ENCODE measurements at regions not wholly inside any gene's neighbourhood (a gene's known extent, or its start where the extent isn't known, plus 50 kb on each side); places are given as distances from the start of the nearest gene placed in this dataset.

DNA sequence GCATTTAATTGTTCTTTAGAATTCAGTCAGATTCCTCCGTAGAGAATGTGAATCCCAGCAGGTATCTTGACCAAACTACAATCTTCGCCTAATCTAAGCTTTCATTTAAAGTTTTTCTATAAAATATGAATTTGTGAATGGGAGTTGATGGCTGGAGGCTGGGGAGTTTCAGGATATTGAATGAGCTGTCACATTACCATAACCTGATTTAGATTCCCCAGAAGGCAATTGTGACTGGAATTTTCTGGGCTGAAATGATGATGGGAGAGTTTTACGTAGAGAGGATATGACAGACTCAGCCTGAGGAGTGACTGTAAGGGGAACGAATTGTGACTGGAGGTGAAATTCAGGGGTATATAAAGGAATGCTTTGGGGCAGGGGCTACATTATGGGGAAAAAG is 411.7 kb upstream of the FZD8 start:
- TF ChIP-seq, protein P1, sequence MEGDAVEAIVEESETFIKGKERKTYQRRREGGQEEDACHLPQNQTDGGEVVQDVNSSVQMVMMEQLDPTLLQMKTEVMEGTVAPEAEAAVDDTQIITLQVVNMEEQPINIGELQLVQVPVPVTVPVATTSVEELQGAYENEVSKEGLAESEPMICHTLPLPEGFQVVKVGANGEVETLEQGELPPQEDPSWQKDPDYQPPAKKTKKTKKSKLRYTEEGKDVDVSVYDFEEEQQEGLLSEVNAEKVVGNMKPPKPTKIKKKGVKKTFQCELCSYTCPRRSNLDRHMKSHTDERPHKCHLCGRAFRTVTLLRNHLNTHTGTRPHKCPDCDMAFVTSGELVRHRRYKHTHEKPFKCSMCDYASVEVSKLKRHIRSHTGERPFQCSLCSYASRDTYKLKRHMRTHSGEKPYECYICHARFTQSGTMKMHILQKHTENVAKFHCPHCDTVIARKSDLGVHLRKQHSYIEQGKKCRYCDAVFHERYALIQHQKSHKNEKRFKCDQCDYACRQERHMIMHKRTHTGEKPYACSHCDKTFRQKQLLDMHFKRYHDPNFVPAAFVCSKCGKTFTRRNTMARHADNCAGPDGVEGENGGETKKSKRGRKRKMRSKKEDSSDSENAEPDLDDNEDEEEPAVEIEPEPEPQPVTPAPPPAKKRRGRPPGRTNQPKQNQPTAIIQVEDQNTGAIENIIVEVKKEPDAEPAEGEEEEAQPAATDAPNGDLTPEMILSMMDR (IDR thresholded peaks at IDR 0.05), result no peak
- H3K4me3 ChIP-seq, result no peak overlapping the region
- no peaks in the 10 kb centered on the region for H3K4me1 ChIP-seq
- no peak for DNase-seq (ENCODE audit: low spot score in 2 of 2)
- no peaks in the 10 kb centered on the region for H3K9me3 ChIP-seq
- H3K27ac ChIP-seq, result no peak overlapping the region
- H3K27me3 ChIP-seq, result no peaks in the 10 kb centered on the region
- intact Hi-C loops (cut with DNase I), result no loop called here
- H3K36me3 ChIP-seq, result no peaks in the 10 kb centered on the region

GRCh38 chr10:36053271-36053670 is 411.2 kb upstream of the FZD8 start:
- intact Hi-C loops (cut with DNase I), result no loop called here
- no peaks in the 10 kb centered on the region for H3K9me3 ChIP-seq
- DNase-seq (ENCODE audit: low spot score in 2 of 2), result no peak
- H3K4me3 ChIP-seq, result no peak overlapping the region
- H3K4me1 ChIP-seq, result no peaks in the 10 kb centered on the region
- no peak overlapping the region for H3K27ac ChIP-seq
- TF ChIP-seq, protein P1 (IDR thresholded peaks at IDR 0.05), result no peak
- H3K27me3 ChIP-seq, result no peaks in the 10 kb centered on the region
- H3K36me3 ChIP-seq, result no peaks in the 10 kb centered on the region

- Histone ChIP-seq H3K4me3 (no peak overlapping the region), H3K4me1 (no peaks in the 10 kb centered on the region), H3K27ac (no peak overlapping the region), H3K36me3 (no peaks in the 10 kb centered on the region), H3K9me3 (no peaks in the 10 kb centered on the region), H3K27me3 (no peaks in the 10 kb centered on the region)
- intact Hi-C loops (cut with DNase I), result no loop called here
- TF ChIP-seq, protein P1 (IDR thresholded peaks at IDR 0.05), result no peak
- no peak for DNase-seq (ENCODE audit: low spot score in 2 of 2)
Measured at GRCh38 chr10:36051500-36051991, 409.4 kb upstream of the FZD8 start.

DNA sequence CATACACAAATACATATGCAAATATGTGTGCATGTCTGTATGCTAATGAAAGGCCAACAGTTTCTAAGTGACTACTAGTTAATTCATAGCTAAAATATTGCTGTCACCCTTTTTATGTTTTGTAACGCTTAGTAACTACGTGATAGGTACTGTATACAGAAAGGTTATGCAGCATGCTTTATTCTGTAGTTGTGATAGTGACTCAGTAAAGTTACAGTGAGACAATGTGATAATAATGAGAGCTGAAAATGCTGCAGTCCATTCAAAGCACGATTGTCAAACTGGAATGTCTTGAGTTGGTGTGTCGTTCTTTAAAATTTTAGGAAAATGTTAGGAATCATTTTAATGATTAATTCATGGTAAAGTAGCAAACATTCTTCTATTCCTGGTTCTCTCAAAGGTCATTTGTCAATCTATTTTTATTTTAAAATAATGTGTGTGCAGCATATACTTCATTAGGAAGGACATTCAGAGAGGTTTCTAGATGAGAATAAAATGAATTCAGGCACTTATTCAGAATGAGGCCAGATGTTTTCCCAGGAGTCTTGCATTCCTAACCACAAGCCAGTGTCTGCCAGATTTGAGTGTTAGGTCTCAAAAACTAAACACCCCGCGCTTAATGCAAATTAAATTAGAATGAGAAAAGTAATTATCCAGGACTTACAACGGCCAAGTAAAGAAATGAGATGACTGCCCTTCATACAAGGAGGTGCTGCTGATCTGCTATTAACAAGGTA is 408.8 kb upstream of the FZD8 start:
- no peaks in the 10 kb centered on the region for H3K4me1 ChIP-seq
- no peaks in the 10 kb centered on the region for H3K27me3 ChIP-seq
- no peaks in the 10 kb centered on the region for H3K9me3 ChIP-seq
- TF ChIP-seq, protein P1 (IDR thresholded peaks at IDR 0.05), result no peak
- no peaks in the 10 kb centered on the region for H3K36me3 ChIP-seq
- no peak overlapping the region for H3K27ac ChIP-seq
- DNase-seq (ENCODE audit: low spot score in 2 of 2), result no peak
- no peak overlapping the region for H3K4me3 ChIP-seq
- intact Hi-C loops (cut with DNase I), result no loop called here

DNA sequence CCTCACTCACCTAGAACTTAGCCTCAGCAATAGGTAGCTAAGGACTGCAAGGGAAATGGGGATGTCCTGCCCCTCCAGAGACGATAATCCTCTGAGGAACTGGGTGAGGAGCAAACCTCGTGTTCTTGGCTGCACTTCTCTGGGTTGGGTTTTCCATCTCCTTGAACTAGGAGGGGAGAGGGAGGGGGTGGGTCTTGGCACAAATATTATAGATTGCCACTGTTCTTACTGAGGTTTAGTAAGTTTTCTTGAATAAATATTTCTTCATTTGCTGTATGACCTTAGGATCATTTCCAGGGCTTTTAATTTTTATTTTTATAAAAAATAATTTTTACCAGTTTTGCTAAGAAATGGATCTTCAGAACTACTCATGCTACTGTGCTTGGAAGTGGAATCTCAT is 406.7 kb upstream of the FZD8 start:
- H3K36me3 ChIP-seq, result no peaks in the 10 kb centered on the region

More for the DNA sequence above, 406.7 kb upstream of the FZD8 start:
- DNase-seq (ENCODE audit: low spot score in 2 of 2), result no peak
- intact Hi-C loops (cut with DNase I), result no loop called here
- H3K4me1 ChIP-seq, result no peaks in the 10 kb centered on the region
- H3K4me3 ChIP-seq, result no peak overlapping the region
- H3K9me3 ChIP-seq, result no peaks in the 10 kb centered on the region
- TF ChIP-seq, protein P1 (IDR thresholded peaks at IDR 0.05), result no peak
- H3K27me3 ChIP-seq, result no peaks in the 10 kb centered on the region
- H3K27ac ChIP-seq, result no peak overlapping the region

Measured in ascending aorta (tissue), 2 donors.